Fibroblast of skin of right biceps (primary cell): ENCODE measurements at regions not wholly inside any gene's neighbourhood (a gene's known extent, or its start where the extent isn't known, plus 50 kb on each side); places are given as distances from the start of the nearest gene placed in this dataset.
"Not testable (repeated sequence)": the region's sequence is repeated elsewhere in the genome, so short reads cannot be mapped to it uniquely, and the experiment has no call there.

ENCODE experiments used
- DNase-seq: peaks from one replicate; pipeline ENCODE4 v3.0.0-alpha.2; 2013

DNA sequence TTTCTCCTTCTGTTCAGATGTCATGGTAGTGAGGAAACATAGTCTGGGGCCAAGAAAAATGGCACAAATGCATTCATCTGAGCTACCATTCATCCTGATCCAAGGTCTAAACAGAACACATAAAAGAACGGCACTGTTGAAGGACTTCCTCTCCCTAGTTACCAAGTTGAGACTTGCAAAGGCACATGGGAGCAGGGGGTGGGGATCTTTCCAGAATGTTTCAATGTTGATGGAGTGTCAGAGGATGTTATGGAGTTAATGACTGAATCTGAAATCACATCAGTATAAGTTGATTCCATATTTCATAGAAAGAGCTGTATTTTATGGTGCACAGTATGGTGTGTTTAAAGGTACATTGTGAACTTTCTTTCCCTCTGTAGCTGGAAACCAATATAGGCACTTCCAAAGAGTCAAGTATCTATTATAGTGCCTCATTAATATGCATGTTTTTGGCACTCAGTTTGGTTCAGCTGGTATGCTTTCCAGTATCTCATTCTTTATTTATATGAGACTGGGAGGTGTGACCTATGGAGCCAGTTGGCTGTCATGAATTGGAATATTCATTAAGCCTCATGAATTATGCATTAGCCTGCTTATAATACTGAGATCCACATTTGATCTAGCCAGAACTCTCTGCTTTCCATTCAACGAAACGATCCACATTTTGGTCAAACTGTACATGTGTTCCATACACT is 603.0 kb downstream of the NR2F1-AS1 start:
- DNase-seq, result no peak

DNA sequence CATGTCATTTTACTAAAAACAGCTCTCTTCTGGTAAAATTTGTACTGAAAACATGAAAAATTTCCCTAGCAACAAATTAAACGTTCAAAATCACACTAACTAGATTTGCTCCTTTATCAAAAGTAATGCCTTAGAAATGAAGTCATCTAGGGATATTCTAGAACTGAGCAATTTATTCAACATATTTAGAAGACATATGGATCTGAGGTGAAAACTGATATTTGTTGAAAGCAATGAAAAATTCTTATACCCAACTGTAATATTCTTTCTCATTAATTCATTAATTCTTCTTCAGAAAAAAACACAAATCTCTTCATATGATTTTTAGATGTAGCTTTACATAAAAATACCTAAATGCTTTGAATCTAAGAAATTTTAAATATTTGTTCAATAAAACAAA is 604.9 kb downstream of the NR2F1-AS1 start:
- DNase-seq, result no peak

DNA sequence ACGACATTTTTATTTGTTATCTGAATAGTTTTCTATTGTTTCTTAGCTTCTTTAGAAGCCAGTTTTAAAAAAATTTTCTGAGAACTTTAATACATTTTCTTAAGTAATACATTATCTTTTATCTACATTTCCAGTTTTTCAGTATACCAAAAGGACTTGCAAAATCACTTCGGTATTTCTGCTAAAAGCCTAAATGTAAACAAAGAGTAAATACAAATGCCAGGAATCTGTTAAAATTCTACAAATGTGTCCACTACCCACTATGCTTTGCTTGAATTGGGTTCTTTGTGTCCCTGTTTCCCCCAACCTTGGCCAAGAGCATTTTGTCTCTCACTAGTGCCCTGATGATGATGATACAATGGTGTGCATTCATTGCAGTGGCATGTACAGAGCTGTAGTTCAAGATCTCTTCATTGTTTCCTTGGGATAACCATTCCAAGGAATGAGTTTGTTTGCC is 611.2 kb downstream of the NR2F1-AS1 start:
- DNase-seq, result no peak

DNA sequence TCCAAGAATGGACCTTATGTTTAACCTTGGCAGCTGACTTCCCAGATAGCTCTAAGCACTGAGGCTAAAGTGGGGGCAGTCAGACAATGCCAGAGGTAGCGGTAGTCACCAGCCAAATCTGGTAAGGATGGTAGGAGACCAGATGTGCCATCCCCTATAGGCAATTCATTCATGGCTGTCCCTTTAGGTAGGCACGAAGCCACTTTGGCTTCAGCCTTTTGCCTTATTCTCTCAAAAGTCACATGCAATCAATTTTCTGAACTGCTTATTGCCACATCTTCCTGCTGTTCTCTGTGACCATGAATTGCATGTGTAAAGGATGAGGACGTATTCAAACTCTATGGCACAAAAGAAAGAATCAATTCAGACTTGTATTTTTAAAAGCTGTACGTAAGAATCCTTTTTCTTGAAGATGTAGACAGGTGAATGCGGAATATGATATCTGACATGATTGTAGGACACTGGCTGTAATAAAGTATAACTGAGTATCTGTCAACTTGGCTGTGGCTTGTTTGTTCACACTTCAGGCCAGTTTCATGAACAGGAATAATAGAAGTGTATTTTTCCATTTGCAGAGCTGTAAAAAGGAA is 611.7 kb downstream of the NR2F1-AS1 start:
- no peak for DNase-seq

DNA sequence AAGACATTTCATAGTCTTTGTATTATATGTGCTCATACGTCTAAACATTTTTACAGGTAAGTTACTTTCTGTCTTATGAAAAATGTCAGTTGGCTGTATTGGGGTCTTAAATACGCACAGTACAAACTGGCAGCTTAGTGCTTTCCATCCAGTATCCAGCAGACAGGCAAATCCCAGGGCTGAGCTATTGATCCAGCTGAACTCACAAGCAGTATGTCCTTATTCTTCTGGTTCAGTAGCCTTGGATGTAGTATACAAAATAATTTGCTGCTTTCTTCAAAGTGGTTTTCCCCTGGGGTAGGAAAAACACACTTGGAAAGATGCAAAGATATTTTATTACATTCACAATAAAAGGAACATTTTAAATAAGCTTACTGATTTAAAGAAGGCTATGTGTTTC is 617.2 kb downstream of the NR2F1-AS1 start:
- DNase-seq, result no peak

DNA sequence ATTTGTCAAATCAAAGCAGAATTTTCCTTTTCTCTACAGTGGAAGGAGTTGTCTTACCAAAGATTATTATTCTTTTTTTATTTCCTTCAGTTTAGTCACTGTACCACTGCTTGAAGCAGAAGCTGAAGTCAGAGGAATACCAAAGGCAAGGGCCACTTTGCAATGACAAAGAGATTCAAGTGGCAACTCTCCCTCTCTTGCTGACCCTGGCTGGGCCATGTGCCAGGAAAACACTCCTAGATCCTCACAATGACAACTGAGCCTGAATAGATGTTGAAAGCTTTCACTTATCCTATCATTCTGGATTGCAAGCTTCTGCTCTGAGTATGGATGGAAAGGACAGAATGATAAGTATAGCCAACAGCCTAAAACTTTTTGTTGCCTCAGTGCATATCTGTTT is 618.3 kb downstream of the NR2F1-AS1 start:
- no peak for DNase-seq

DNA sequence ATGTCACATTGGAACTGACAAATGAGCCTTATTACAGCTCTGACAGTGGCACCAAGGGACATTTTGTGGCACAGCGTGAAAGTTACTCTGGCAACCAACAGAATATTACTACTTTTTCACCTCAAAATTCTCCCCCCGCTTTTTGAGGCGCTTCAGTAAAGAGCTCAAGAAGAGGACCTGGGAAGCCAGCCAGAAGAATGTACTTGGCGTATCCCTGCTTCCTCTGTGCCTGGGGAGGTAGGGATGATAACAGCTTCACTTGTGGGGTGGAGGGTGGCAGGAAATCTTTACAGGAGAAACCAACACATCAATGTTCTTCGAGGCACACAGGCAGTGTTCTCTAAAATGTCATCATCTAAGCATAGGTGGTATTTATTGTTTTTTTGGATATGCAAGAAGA is 624.1 kb downstream of the NR2F1-AS1 start:
- no peak for DNase-seq

DNA sequence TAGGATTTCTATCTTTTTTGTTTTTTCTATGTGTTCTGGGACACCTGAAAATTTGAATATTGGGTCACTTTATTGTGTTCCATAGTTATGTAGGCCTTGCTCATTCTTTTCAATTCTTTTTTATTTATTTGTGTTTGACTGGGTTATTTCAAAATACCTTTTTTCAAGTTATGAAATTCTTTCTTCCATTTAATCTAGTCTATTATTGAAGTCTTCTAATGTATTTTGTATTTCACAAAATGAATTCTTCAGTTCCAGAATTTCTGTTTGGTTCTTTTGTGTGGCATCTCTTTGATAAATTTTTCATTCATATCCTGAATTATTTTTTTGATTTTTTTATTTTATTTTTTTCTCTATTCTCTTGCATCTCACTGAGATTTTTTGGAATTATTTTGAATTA is 628.8 kb downstream of the NR2F1-AS1 start:
- no peak for DNase-seq

DNA sequence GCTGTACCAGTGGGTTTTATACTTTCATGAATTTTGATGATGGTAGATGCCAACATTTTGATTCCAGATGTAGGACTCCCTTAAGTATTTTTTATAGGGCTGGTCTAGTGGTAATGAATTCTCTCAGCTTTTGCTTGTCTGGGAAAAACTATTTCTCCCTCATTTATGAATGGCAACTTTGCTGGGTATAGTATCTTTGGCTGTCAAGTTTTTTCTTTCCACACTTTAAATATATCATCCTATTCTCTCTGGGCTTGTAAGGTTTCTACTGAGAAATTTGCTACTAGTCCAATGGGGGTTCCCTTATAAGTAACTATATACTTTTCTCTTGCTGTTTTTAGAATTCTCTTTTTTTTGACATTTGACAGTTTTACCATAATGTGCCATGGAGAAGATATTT is 629.3 kb downstream of the NR2F1-AS1 start:
- DNase-seq, result no peak

DNA sequence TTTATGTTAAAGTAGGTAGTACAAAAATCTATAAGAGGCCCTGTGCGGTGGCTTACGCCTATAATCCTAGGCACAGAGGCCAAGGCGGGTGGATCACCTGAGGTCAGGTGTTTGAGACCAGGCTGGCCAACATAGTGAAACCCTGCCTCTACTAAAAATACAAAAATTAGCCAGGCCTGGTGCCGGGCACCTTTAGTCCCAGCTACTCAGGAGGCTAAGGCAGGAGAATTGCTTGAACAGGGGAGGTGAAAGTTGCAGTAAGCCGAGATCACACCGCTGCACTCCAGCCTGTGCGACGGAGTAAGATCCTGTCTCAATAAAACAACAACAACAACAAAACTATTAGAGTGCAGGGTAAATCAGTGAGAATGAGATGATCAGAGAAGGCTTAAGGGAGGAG is 634.5 kb downstream of the NR2F1-AS1 start:
- DNase-seq, result no peak

DNA sequence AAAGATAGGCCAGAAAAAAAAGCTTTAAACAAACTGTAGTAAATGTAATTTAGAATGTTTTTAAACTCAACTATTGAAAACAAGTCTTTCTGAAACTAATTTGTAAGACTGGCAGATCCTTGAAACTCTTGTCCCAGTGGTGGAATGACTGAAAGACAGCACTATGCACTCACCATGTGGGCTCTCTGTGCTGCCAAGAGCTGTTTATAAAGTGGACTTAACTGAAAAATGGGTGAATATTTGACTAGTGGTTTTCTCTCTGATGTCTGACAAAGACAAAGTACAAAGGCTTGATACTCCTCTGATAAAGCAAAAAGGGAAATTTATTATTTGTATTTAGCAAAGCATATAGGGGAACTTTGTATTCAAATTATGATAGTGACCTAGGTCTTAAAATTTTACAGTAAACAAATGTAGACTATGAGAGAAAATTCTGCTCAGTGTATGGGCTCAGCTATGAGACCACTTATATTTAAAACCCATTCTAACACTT is 635.4 kb downstream of the NR2F1-AS1 start:
- no peak for DNase-seq

DNA sequence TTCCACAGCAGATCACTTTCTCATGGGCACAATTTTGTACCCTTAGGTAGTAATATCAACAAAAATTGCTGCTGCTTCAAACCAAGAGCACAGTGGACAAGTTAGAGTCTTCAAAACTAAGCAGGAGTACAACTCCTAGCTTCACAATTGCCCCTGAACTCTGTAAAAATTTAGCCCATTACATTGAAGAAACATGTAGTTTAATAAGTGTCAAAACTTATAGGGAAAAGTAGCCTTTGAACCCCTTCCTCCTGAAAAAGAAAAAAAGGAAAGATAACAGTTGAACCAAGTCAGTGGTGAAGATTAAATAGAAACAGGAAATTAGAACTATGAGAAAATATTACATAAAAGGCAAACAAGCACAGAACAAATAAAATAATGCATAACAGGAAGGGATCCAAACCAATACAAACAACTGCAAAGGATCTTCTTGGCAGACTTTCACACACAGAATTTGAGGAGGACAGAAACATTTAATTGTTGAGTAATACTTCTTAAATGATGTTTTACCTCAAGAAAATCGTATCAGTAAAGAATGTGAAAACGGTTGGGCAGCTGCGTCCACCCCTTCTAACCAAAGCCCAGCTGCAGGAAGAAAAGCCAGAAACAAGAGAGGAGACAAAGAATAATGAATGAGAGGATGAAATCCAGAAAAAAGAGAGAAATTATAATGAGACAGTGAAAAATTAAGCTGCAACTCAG is 636.0 kb downstream of the NR2F1-AS1 start:
- DNase-seq, result peak; percentile 30

DNA sequence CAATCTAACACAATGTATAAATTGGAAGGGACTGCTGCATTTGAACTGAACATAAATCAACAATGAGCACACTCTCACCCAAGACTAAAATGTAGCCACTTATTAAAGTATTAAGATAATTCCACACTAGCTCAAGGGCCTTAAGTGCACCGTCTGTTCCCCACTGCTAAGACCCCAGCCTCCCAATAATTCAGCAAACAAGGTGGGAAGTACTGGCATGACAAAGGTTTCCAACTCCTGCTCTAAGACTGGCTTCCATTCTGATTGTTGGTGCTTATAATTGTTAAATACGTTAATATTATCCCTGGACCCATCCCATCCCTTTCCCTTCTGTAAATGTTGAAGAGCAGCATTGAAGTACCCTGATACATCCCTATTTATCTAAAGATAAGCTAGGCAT is 636.7 kb downstream of the NR2F1-AS1 start:
- DNase-seq, result no peak

DNA sequence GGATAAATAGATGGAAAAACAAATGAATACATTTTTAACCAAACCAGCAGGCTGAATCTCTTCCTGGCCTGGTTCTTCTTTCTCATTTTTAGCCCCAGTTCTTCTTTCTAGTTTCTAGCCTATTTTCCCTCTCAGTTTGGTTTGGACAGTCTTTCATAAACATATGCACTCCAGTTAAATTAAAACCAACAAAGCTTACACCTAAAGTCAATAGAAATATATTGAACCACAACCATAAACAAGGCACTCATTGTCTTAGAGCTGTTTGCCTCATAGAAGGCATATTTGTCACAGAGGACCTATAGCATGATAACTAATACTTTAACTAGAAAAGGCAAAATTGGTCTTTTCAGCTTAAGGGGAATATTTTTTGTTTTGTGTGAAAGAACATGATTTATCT is 638.3 kb downstream of the NR2F1-AS1 start:
- no peak for DNase-seq

DNA sequence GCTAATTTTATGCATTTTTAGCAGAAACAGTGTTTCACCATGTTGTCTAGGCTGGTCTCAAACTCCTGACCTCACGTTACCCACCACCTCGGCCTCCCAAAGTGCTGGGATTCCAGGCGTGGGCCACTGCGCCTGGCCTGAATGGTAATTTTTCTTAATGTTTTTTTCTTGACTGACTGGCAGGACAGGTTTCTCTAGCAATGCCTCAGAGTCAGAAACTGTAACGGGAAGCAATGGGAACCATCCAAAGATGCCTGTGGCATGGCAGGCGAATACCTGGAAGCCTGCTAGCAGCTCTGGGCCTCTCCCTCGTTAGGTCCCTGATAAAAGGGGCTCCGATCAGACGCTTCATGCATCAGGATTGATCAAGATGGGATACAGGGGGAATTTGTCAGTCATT is 639.2 kb downstream of the NR2F1-AS1 start:
- DNase-seq, result no peak

DNA sequence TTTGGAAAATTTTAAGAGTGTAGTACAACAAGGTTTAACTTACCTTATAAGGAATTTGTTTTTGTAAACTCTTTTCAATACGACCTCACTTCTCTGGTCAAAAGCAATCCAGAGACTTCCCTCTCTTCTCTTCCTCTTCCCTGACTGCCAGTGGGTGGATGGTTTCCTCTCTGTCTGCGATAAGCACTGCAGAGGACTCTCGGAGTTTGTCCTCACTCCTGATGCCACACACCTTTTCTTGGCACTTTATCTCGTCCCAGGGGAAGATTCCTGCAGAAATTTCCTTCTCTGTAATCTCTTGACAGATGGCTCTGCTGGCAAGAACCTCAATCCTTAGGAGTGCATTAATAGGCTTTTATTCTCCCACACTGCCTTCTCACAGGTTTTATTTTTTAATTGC is 641.6 kb downstream of the NR2F1-AS1 start:
- no peak for DNase-seq

DNA sequence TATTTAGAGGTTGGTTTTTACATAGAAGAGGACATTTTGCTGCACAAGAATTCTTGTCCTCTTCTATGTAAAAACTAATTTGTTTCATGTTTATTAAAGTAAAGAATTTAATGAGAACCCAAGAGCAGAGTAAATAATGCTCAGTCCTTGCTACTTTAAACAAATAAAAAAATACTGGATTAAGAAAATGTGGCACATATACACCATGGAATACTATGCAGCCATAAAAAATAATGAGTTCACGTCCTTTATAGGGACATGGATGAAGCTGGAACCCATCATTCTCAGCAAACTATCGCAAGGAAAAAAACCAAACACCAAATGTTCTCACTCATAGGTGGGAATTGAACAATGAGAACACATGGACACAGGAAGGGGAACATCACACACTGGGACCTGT is 643.6 kb downstream of the NR2F1-AS1 start:
- DNase-seq, result not testable (repeated sequence)

DNA sequence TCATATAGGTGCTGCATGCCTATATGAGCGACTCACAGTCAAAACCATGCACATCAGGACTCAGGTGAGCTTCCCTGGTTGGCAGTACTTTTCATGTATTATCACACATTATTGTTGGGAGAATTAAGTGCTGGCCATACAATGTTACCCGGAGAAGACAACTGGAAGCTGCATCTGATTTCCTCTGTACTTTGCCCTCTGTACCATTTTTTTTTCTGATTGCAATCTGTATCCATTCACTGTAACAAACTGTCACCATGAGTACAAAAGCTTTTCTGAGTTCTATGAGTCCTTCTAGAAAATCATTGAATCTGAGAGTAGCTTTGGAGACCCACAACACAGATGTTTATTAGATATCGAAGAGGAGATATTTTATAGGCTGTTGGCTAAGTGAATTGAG is 651.0 kb downstream of the NR2F1-AS1 start:
- no peak for DNase-seq

DNA sequence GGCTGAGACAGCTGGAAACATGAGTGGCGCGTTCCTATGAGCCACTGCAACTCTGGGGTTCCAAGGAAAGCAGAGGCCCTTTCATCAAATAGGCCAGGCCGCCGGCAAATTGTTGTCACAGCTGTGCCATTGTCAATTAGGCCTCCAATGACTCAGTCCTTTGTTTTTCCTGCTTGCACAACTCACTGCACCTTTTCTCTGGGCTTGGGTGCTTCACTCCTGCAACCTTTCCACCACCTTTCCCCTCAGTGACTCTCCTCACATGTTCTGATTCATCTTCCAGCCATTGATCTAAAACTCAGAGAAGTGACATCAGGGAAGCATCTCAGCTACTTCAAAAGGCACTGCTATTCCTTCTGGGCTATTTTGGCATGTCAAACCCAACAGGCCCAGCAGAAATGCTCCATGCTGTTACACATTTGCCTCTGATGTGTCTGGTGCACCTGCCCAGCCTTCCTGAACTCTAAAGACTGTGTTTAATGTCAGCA is 653.7 kb downstream of the NR2F1-AS1 start:
- no peak for DNase-seq

DNA sequence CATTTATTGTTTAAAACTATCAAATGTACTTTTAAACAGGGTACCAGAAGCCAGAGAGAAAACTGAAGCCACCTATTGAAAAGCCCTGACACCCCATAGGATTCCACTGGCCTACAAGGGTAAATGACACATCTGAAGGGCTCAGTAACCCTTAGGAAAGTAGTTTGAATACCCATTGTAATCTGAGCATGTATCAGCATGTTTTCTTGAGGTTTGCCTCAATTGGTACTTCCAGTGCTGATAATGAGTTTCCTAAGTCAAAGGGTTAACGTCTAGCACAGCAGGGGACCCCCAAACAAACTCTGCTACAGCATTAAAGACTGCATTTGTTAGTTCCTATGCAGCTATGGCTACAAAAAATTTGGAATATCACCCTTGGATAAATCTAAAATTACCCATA is 657.1 kb downstream of the NR2F1-AS1 start:
- DNase-seq, result no peak

DNA sequence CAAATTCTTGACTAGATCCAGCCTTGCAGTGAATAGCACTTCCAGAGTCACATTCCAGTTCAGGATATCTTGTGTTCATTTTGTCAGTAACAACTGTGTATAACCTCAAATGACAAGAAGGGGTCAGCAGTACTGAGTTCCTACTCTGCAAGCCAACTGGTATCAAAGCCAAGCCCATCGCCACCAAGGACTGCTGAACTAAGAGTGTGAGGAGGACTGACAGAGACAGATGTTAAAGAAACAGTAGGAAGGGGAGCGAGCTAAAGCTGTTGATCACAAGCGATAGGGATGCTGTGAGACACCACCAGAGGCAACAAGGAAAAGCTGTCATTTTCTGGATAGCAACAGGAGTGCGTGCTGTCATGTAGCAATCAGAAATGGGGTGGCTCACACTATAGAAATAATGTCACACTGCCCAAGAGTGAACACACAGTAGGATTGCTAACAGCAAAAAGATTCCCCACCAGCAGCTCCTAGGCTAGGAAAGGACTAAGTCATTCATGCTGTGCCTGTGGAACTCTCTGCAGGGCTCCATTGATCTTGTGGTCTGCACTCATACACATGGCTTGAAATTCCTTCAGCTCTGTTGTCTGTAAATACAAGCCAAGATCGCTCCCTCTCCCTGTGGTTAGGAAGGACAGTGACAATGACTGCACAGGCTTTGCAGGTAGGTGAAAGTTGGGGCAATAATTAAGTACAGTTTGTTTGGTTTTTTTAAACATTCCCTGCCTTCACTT is 658.6 kb downstream of the NR2F1-AS1 start:
- no peak for DNase-seq

DNA sequence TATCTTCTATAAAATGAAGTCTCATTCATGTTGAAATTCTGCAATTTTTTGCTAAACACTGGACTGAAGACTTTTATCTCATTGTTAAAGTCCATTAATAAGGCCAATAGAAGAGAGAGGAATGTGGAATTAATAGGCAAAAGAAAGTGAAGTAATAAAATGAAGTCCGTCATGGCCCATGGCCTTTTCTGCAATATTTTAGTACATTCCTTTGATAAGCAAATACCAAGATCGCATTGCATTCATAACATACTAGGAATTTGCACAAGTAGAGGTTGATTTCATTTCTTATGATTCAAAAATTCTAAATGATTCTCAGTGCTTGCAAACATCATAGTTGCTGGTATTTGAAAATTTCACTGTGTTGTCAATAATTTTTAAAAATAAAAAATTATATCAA is 664.0 kb downstream of the NR2F1-AS1 start:
- DNase-seq, result peak; percentile 3

DNA sequence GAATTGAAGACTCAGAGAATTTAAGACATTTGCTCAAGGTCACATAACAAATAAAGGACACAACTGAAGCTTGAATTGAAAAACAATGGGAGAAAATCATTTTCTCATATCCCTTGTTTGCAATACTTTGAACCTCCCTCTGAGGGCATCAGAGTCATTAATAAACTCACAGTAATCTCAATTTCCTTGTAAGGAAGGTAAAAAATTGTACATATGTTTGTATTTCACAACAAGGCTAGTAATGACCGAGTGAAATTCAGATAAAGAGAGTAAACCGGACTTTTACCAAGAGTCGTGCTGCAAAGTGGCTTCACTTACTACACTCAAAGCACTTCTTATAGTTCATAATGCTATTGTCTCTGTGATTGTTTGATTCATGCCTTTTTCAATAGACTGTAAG is 665.0 kb downstream of the NR2F1-AS1 start:
- peak; percentile 2 for DNase-seq
